Stimulated activated naive CD8-positive, alpha-beta T cell treated with anti-CD3 and anti-CD28 coated beads, Interleukin-15, Interleukin-2, amounts not matched to agents 100 ng/mL and 50 ng/mL, for 24 hours (primary cell): ENCODE measurements at regions not wholly inside any gene's neighbourhood (a gene's known extent, or its start where the extent isn't known, plus 50 kb on each side); places are given as distances from the start of the nearest gene placed in this dataset.

Experiments
- H3K27ac Mint-ChIP-seq: one replicate; pipeline ENCODE4 v1.8.0; 2021; ENCODE audit warnings: mild to moderate bottlenecking, mixed read lengths
- H3K27me3 Mint-ChIP-seq: one replicate; pipeline ENCODE4 v1.8.0; 2021; ENCODE audit warnings: mixed read lengths
- H3K36me3 Mint-ChIP-seq: one replicate; pipeline ENCODE4 v1.8.0; 2021; ENCODE audit warnings: low read depth, mixed read lengths
- H3K4me1 Mint-ChIP-seq: one replicate; pipeline ENCODE4 v1.8.0; 2021; ENCODE audit warnings: low read depth, mixed read lengths
- H3K4me3 Mint-ChIP-seq: one replicate; pipeline ENCODE4 v1.8.0; 2021; ENCODE audit warnings: mild to moderate bottlenecking, mixed read lengths
- H3K9me3 Mint-ChIP-seq: one replicate; pipeline ENCODE4 v1.8.0; 2021; ENCODE audit warnings: mixed read lengths

GRCh38 chr7:12943781-12944180 is 256.3 kb downstream of the ARL4A start:
- Mint-ChIP-seq H3K4me1 (no peaks in the 10 kb centered on the region), H3K27me3 (no peaks in the 10 kb centered on the region), H3K36me3 (no peaks in the 10 kb centered on the region), H3K4me3 (no peak overlapping the region), H3K27ac (no peak overlapping the region), H3K9me3 (no peaks in the 10 kb centered on the region)

- H3K9me3 Mint-ChIP-seq, result no peaks in the 10 kb centered on the region
- H3K4me1 Mint-ChIP-seq, result no peaks in the 10 kb centered on the region
- H3K36me3 Mint-ChIP-seq, result no peaks in the 10 kb centered on the region
- no peak overlapping the region for H3K27ac Mint-ChIP-seq
- no peak overlapping the region for H3K4me3 Mint-ChIP-seq
- H3K27me3 Mint-ChIP-seq, result no peaks in the 10 kb centered on the region
Measured at GRCh38 chr7:12945901-12946300, 258.5 kb downstream of the ARL4A start.

- no peaks in the 10 kb centered on the region for H3K27me3 Mint-ChIP-seq
- H3K4me3 Mint-ChIP-seq, result no peak overlapping the region
- H3K36me3 Mint-ChIP-seq, result no peaks in the 10 kb centered on the region
- H3K4me1 Mint-ChIP-seq, result no peaks in the 10 kb centered on the region
- H3K9me3 Mint-ChIP-seq, result no peaks in the 10 kb centered on the region
- no peak overlapping the region for H3K27ac Mint-ChIP-seq
Measured at GRCh38 chr7:12947465-12947864, 260.0 kb downstream of the ARL4A start.

GRCh38 chr7:12949060-12949931 is 261.9 kb downstream of the ARL4A start:
- no peaks in the 10 kb centered on the region for H3K27me3 Mint-ChIP-seq
- H3K9me3 Mint-ChIP-seq, result no peaks in the 10 kb centered on the region
- H3K4me3 Mint-ChIP-seq, result no peak overlapping the region
- H3K4me1 Mint-ChIP-seq, result no peaks in the 10 kb centered on the region
- H3K36me3 Mint-ChIP-seq, result no peaks in the 10 kb centered on the region
- no peak overlapping the region for H3K27ac Mint-ChIP-seq

GRCh38 chr7:12951397-12951801 is 264.0 kb downstream of the ARL4A start:
- Mint-ChIP-seq H3K4me3 (no peak overlapping the region), H3K9me3 (no peaks in the 10 kb centered on the region), H3K27ac (no peak overlapping the region), H3K36me3 (no peaks in the 10 kb centered on the region), H3K4me1 (no peaks in the 10 kb centered on the region), H3K27me3 (no peaks in the 10 kb centered on the region)

GRCh38 chr7:12954380-12955033 is 267.1 kb downstream of the ARL4A start:
- Mint-ChIP-seq H3K27ac (no peak overlapping the region), H3K36me3 (no peaks in the 10 kb centered on the region), H3K9me3 (no peaks in the 10 kb centered on the region), H3K4me1 (no peaks in the 10 kb centered on the region), H3K4me3 (no peak overlapping the region), H3K27me3 (peaks cover 3% of the 10 kb centered on the region)

- H3K4me3 Mint-ChIP-seq, result no peak overlapping the region
- no peak overlapping the region for H3K27ac Mint-ChIP-seq
- H3K4me1 Mint-ChIP-seq, result no peaks in the 10 kb centered on the region
- peaks cover 3% of the 10 kb centered on the region for H3K27me3 Mint-ChIP-seq
- no peaks in the 10 kb centered on the region for H3K36me3 Mint-ChIP-seq
- no peaks in the 10 kb centered on the region for H3K9me3 Mint-ChIP-seq
Measured at GRCh38 chr7:12957487-12957886, 270.1 kb downstream of the ARL4A start.

- Mint-ChIP-seq H3K4me3 (no peak overlapping the region), H3K36me3 (no peaks in the 10 kb centered on the region), H3K27me3 (peaks cover 9% of the 10 kb centered on the region), H3K9me3 (no peaks in the 10 kb centered on the region), H3K4me1 (no peaks in the 10 kb centered on the region), H3K27ac (no peak overlapping the region)
Measured at GRCh38 chr7:12961910-12962480, 274.6 kb downstream of the ARL4A start.

GRCh38 chr7:12963435-12963834 is 276.0 kb downstream of the ARL4A start:
- Mint-ChIP-seq H3K4me3 (no peak overlapping the region), H3K9me3 (no peaks in the 10 kb centered on the region), H3K4me1 (no peaks in the 10 kb centered on the region), H3K27ac (no peak overlapping the region), H3K36me3 (no peaks in the 10 kb centered on the region), H3K27me3 (peaks cover 17% of the 10 kb centered on the region)

GRCh38 chr7:12964836-12965235 is 277.4 kb downstream of the ARL4A start:
- no peak overlapping the region for H3K4me3 Mint-ChIP-seq
- no peaks in the 10 kb centered on the region for H3K36me3 Mint-ChIP-seq
- no peaks in the 10 kb centered on the region for H3K9me3 Mint-ChIP-seq
- no peaks in the 10 kb centered on the region for H3K4me1 Mint-ChIP-seq
- H3K27me3 Mint-ChIP-seq, result peaks cover 15% of the 10 kb centered on the region
- no peak overlapping the region for H3K27ac Mint-ChIP-seq

- no peaks in the 10 kb centered on the region for H3K4me1 Mint-ChIP-seq
- H3K36me3 Mint-ChIP-seq, result no peaks in the 10 kb centered on the region
- H3K9me3 Mint-ChIP-seq, result no peaks in the 10 kb centered on the region
- H3K27ac Mint-ChIP-seq, result no peak overlapping the region
- no peak overlapping the region for H3K4me3 Mint-ChIP-seq
- peaks cover 20% of the 10 kb centered on the region for H3K27me3 Mint-ChIP-seq
Measured at GRCh38 chr7:12965767-12966166, 278.3 kb downstream of the ARL4A start.

- H3K36me3 Mint-ChIP-seq, result no peaks in the 10 kb centered on the region
- H3K9me3 Mint-ChIP-seq, result no peaks in the 10 kb centered on the region
- H3K4me3 Mint-ChIP-seq, result no peak overlapping the region
- H3K27ac Mint-ChIP-seq, result no peak overlapping the region
- H3K27me3 Mint-ChIP-seq, result peaks cover 20% of the 10 kb centered on the region
- no peaks in the 10 kb centered on the region for H3K4me1 Mint-ChIP-seq
Measured at GRCh38 chr7:12967322-12967721, 279.9 kb downstream of the ARL4A start.

- Mint-ChIP-seq H3K27ac (no peak overlapping the region), H3K4me3 (no peak overlapping the region), H3K27me3 (peaks cover 16% of the 10 kb centered on the region), H3K9me3 (no peaks in the 10 kb centered on the region), H3K4me1 (no peaks in the 10 kb centered on the region), H3K36me3 (no peaks in the 10 kb centered on the region)
Measured at GRCh38 chr7:12968836-12969422, 281.5 kb downstream of the ARL4A start.

- no peaks in the 10 kb centered on the region for H3K9me3 Mint-ChIP-seq
- no peak overlapping the region for H3K4me3 Mint-ChIP-seq
- peaks cover 13% of the 10 kb centered on the region for H3K27me3 Mint-ChIP-seq
- H3K4me1 Mint-ChIP-seq, result no peaks in the 10 kb centered on the region
- no peaks in the 10 kb centered on the region for H3K36me3 Mint-ChIP-seq
- H3K27ac Mint-ChIP-seq, result no peak overlapping the region
Measured at GRCh38 chr7:12970626-12971025, 283.2 kb downstream of the ARL4A start.
